ENCODE measurements at regions not wholly inside any gene's neighbourhood (a gene's known extent, or its start where the extent isn't known, plus 50 kb on each side); places are given as distances from the start of the nearest gene placed in this dataset.

GRCh38 chr1:162974810-162975209 lies 94.4 kb upstream of the RGS4 start:
- no peak overlapping the region for H3K27ac ChIP-seq (ENCODE audit: low read length)
- H3K27me3 ChIP-seq (ENCODE audit: control insufficient read depth, insufficient read depth, low read length), result no peaks in the 10 kb centered on the region; the same call in 1 of the 2 replicates
- no peaks in the 10 kb centered on the region for H3K4me1 ChIP-seq (ENCODE audit: control insufficient read depth, insufficient read depth, low read length)
- no TSS peak for BruUV-seq (replicated peaks)
- CTCF ChIA-PET, result no interaction called here
- no peak for ATAC-seq
- no peak overlapping the region for H3K4me3 ChIP-seq (ENCODE audit: low read depth in 2 of 2, low read length in 2 of 2)
- no peaks in the 10 kb centered on the region for H3K36me3 ChIP-seq (ENCODE audit: control insufficient read depth, insufficient read depth, low read length)
- TF ChIP-seq POLR2AphosphoS5 (IDR thresholded peaks at IDR 0.05; ENCODE audit: low read depth, low read length), result no peak
- no peak for TF ChIP-seq REST (IDR thresholded peaks at IDR 0.05; ENCODE audit: insufficient read depth in 1 of 2, low read depth in 2 of 2, low read length in 1 of 2)
- TF ChIP-seq CTCF (IDR thresholded peaks at IDR 0.05), result no peak
- no peak for TF ChIP-seq TCF7L2 (IDR thresholded peaks at IDR 0.05; ENCODE audit: low read depth, low read length)
- no peak for TF ChIP-seq SIN3A (IDR thresholded peaks at IDR 0.05; ENCODE audit: borderline replicate concordance, insufficient read depth, low read depth, low read length)
- no peaks in the 10 kb centered on the region for H3K9me3 ChIP-seq (ENCODE audit: control insufficient read depth, insufficient read depth, low read depth, low read length)
- POLR2A ChIA-PET, result no interaction called here
- no peak for DNase-seq (ENCODE audit: low read depth, low spot score)
- in situ Hi-C loops (cut with HindIII; ENCODE audit: low pct_unique_long_range_greater_than_20kb, low sequenced_read_pairs) (no loop called here), intact Hi-C loops (cut with micrococcal nuclease; ENCODE audit: unreplicated experiment) (no loop called here)

GRCh38 chr1:162973381-162973795 lies 95.8 kb upstream of the RGS4 start:
- Histone ChIP-seq H3K27ac (ENCODE audit: low read length) (no peak overlapping the region), H3K4me3 (ENCODE audit: low read depth in 2 of 2, low read length in 2 of 2) (no peak overlapping the region), H3K9me3 (ENCODE audit: control insufficient read depth, insufficient read depth, low read depth, low read length) (no peaks in the 10 kb centered on the region), H3K36me3 (ENCODE audit: control insufficient read depth, insufficient read depth, low read length) (no peaks in the 10 kb centered on the region), H3K27me3 (ENCODE audit: control insufficient read depth, insufficient read depth, low read length) (no peaks in the 10 kb centered on the region; the same call in 1 of the 2 replicates), H3K4me1 (ENCODE audit: control insufficient read depth, insufficient read depth, low read length) (no peaks in the 10 kb centered on the region)
- intact Hi-C loops (cut with micrococcal nuclease; ENCODE audit: unreplicated experiment) (no loop called here), in situ Hi-C loops (cut with HindIII; ENCODE audit: low pct_unique_long_range_greater_than_20kb, low sequenced_read_pairs) (no loop called here)
- ChIA-PET CTCF (no interaction called here), POLR2A (no interaction called here)
- no TSS peak for BruUV-seq (replicated peaks)
- ATAC-seq (no peak), DNase-seq (ENCODE audit: low read depth, low spot score) (no peak)
- TF ChIP-seq REST (IDR thresholded peaks at IDR 0.05; ENCODE audit: insufficient read depth in 1 of 2, low read depth in 2 of 2, low read length in 1 of 2) (no peak), CTCF (IDR thresholded peaks at IDR 0.05) (no peak), POLR2AphosphoS5 (IDR thresholded peaks at IDR 0.05; ENCODE audit: low read depth, low read length) (no peak), TCF7L2 (IDR thresholded peaks at IDR 0.05; ENCODE audit: low read depth, low read length) (no peak), SIN3A (IDR thresholded peaks at IDR 0.05; ENCODE audit: borderline replicate concordance, insufficient read depth, low read depth, low read length) (no peak)
